C4-2B (cell line): ENCODE measurements at regions not wholly inside any gene's neighbourhood (a gene's known extent, or its start where the extent isn't known, plus 50 kb on each side); places are given as distances from the start of the nearest gene placed in this dataset.
"Not testable (repeated sequence)": the region's sequence is repeated elsewhere in the genome, so short reads cannot be mapped to it uniquely, and the experiment has no call there.

Experiments used
- ZFX ChIP-seq: fragments of 450-650 bp; IDR thresholded peaks from 2 replicates; pipeline ENCODE4 v1.6.1; 2017
- TF ChIP-seq, protein P1 (sequence below): fragments of 450-650 bp; conservative IDR thresholded peaks from 2 replicates; pipeline ENCODE4 v1.5.1; 2017; ENCODE audit warnings: mild to moderate bottlenecking

DNA sequence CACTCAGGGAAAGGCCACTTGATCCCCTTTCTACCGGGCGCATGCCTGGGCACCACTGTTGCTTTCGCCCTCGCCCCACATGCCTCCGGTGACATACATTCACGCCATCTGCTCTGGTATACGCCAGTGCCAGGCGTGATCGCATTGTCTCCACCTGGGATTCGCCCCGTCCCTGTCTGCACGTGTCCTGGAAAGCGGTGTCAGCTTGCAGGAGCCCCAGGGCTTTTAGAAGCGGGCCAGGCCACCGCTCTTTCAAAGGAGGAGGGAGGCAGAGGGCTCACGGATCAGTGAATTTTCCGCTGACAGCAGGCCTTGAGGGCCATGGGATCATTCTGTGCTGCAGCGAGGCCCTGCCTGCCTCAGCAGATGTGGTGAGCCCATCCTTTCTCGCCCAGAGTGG, 706.1 kb downstream of the KCNJ18 start:
- TF ChIP-seq, protein P1, sequence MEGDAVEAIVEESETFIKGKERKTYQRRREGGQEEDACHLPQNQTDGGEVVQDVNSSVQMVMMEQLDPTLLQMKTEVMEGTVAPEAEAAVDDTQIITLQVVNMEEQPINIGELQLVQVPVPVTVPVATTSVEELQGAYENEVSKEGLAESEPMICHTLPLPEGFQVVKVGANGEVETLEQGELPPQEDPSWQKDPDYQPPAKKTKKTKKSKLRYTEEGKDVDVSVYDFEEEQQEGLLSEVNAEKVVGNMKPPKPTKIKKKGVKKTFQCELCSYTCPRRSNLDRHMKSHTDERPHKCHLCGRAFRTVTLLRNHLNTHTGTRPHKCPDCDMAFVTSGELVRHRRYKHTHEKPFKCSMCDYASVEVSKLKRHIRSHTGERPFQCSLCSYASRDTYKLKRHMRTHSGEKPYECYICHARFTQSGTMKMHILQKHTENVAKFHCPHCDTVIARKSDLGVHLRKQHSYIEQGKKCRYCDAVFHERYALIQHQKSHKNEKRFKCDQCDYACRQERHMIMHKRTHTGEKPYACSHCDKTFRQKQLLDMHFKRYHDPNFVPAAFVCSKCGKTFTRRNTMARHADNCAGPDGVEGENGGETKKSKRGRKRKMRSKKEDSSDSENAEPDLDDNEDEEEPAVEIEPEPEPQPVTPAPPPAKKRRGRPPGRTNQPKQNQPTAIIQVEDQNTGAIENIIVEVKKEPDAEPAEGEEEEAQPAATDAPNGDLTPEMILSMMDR: not testable (repeated sequence)
- TF ChIP-seq ZFX: not testable (repeated sequence)
